A549 (cell line): ENCODE measurements at regions not wholly inside any gene's neighbourhood (a gene's known extent, or its start where the extent isn't known, plus 50 kb on each side); places are given as distances from the start of the nearest gene placed in this dataset.

Experiments
- MAZ ChIP-seq: fragments of 150-350 bp; IDR thresholded peaks from 2 replicates; pipeline ENCODE4 v1.6.1; 2014; ENCODE audit warnings: antibody characterized with exemption, low read depth, low read length, borderline replicate concordance
- PHF8 ChIP-seq: fragments of 200-600 bp; sonication (generic); IDR thresholded peaks from 2 replicates; pipeline ENCODE4 v1.6.1; 2016; ENCODE audit warnings: low read depth, mild to moderate bottlenecking, antibody characterized with exemption, moderate library complexity, borderline replicate concordance
- POLR2A ChIP-seq: IDR thresholded peaks from 2 replicates; pipeline ENCODE4 v1.6.1; 2012; ENCODE audit warnings: mild to moderate bottlenecking, low read length
- RCOR1 ChIP-seq: fragments of 150-350 bp; IDR thresholded peaks from 2 replicates; pipeline ENCODE4 v1.6.1; 2014; ENCODE audit warnings: antibody characterized with exemption, low read length, low read depth
- ZNF302 ChIP-seq: fragments of 250-450 bp; sonication (Bioruptor Pico); IDR thresholded peaks from 2 replicates; pipeline ENCODE4 v1.9.0; 2021; ENCODE audit warnings: inconsistent platforms, mild to moderate bottlenecking, moderate library complexity

DNA sequence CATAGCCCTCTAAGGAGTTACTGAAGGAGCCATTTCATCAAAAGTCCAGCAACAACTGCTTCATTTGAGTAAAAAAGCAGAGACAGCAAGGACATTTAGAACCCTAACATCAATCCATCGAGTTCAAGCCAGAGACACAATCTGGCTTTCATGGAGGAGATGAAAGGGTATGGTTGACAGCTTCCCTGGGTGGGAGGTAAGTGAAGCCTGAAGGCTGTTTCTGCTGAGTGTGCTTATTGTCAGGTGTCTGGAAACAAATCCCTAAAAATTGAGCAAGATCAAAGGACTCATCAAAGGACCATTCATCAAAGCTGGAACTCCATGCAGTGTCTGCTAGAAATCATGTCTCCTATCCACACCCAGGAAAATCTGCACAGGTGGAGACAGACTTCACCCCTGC lies 104.4 kb upstream of the CCDC196 start:
- TF ChIP-seq RCOR1, result no peak
- TF ChIP-seq MAZ, result no peak
- no peak for TF ChIP-seq PHF8
- TF ChIP-seq POLR2A, result no peak
- TF ChIP-seq ZNF302 (CRISPR knock-in tag), result no peak
